ENCODE measurements at regions not wholly inside any gene's neighbourhood (a gene's known extent, or its start where the extent isn't known, plus 50 kb on each side); places are given as distances from the start of the nearest gene placed in this dataset.

DNA sequence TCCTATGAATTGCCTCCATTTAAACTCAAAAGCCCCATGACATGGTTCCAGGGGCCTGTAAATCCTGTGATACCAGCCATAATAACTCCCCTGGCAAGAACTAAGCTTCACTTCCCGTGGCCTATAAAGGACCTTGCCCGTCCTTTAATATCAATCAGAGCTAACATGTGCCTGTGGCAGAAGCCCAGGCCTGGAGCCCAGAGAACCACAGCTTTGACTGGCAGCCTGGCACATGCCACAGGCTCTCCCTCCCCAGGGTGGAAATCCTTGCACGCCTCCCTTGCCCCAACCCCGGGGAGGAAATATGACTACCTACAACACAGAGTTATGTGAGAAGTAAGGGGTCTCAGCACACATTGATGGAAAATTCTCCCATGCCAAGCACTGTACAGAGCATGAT lies 287.4 kb downstream of the RAB28 start:
- TF ChIP-seq CTCF (IDR thresholded peaks at IDR 0.05; ENCODE audit: low read depth, low read length) = no peak
- DNase-seq (ENCODE audit: extremely low read depth, low read depth) = no peak

DNA sequence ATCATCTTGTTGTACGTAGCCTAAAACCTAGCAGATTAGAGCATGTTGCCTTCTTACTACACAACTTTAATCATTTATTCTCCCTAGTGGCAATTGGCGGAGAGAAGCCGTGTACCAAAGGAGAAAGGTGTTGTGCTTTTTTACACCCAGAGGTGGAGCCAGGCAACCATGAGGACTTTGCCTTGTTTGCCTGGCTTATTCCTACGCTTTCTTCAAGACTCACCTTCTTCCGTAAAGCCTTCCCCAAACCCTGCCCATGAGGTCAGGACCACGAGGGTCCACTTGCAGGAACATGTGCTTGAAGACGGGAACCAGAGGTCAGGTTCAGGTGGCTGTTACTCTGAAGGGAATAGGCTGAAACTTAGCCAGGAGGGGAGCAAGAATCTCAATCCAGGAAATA lies 290.5 kb downstream of the RAB28 start:
- DNase-seq (ENCODE audit: extremely low read depth, low read depth) = no peak
- no peak for TF ChIP-seq CTCF (IDR thresholded peaks at IDR 0.05; ENCODE audit: low read depth, low read length)

- no peak for DNase-seq (ENCODE audit: extremely low read depth, low read depth)
- no peak for TF ChIP-seq CTCF (IDR thresholded peaks at IDR 0.05; ENCODE audit: low read depth, low read length)
Observed at GRCh38 chr4:13190093-13190721, 293.9 kb downstream of the RAB28 start.

GRCh38 chr4:13184199-13184598 lies 299.9 kb downstream of the RAB28 start:
- TF ChIP-seq CTCF (IDR thresholded peaks at IDR 0.05; ENCODE audit: low read depth, low read length) = no peak
- no peak for DNase-seq (ENCODE audit: extremely low read depth, low read depth)

DNA sequence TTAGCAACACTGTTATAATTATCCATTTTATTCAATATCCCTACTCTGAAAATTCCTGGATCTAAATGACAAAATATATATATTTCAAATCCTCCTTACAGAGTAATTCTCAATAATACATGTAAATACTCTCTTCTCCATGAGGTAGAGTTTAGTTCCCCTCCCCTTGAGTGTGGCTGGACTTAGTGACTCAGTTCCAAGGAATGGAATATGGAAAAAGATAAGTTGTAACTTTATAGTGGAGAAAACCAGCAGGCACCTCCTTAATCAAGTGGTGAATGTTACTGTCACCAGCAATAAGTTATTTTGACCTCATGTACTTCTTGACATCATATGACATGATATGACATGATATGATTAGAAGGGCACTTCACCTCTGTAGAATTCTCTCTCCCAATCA lies 302.0 kb downstream of the RAB28 start:
- no peak for DNase-seq (ENCODE audit: extremely low read depth, low read depth)
- TF ChIP-seq CTCF (IDR thresholded peaks at IDR 0.05; ENCODE audit: low read depth, low read length) = no peak

GRCh38 chr4:13181681-13182080 lies 302.5 kb downstream of the RAB28 start:
- DNase-seq (ENCODE audit: extremely low read depth, low read depth) = no peak
- no peak for TF ChIP-seq CTCF (IDR thresholded peaks at IDR 0.05; ENCODE audit: low read depth, low read length)

- DNase-seq (ENCODE audit: extremely low read depth, low read depth) = no peak
- TF ChIP-seq CTCF (IDR thresholded peaks at IDR 0.05; ENCODE audit: low read depth, low read length) = no peak
Observed at GRCh38 chr4:13180701-13181100, 303.4 kb downstream of the RAB28 start.
